HG03060 (cell line): ENCODE measurements at regions not wholly inside any gene's neighbourhood (a gene's known extent, or its start where the extent isn't known, plus 50 kb on each side); places are given as distances from the start of the nearest gene placed in this dataset.
"Not testable (repeated sequence)": the region's sequence is repeated elsewhere in the genome, so short reads cannot be mapped to it uniquely, and the experiment has no call there.

Source experiments
- ATAC-seq: cut with Tn5 transposase; IDR thresholded peaks from one replicate; pipeline ENCODE4 v1.9.1; 2021; ENCODE audit warnings: low read depth, moderate number of reproducible peaks; ENCODE audit not compliant: unreplicated experiment

- not testable (repeated sequence) for ATAC-seq
These were observed 145.9 kb upstream of the KRR1 start for GRCh38 chr12:75657354-75657753.

GRCh38 chr12:75656648-75657047 is 145.2 kb upstream of the KRR1 start:
- no peak for ATAC-seq

GRCh38 chr12:75656210-75656609 is 144.8 kb upstream of the KRR1 start:
- ATAC-seq = no peak

DNA sequence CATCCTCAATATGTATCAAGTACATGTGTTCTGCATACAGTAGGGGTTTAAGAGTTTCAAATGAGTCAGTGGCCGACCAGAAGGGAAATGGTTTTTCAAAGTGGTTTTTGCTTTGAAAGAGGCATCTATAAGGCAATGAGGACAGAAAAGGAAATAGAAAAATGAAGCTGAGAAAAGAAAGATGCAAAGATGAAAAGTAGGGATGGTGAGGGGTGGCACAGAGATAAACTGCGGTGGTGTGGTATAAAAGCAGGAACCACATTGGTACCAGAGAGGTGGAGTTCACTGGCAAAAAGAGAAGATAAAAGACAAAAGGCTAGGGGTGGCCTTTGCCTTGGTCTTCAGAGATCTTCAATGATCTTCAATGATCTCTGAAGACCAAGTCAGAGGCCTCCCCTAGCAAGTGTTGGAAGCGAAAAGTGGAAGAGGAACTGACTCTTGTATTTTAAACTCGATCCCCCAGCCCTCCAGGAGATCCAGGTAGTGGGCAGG is 144.0 kb upstream of the KRR1 start:
- no peak for ATAC-seq

GRCh38 chr12:75651342-75651695 is 139.9 kb upstream of the KRR1 start:
- ATAC-seq = no peak

- ATAC-seq = no peak
These were observed 139.4 kb upstream of the KRR1 start for GRCh38 chr12:75650595-75651341.

DNA sequence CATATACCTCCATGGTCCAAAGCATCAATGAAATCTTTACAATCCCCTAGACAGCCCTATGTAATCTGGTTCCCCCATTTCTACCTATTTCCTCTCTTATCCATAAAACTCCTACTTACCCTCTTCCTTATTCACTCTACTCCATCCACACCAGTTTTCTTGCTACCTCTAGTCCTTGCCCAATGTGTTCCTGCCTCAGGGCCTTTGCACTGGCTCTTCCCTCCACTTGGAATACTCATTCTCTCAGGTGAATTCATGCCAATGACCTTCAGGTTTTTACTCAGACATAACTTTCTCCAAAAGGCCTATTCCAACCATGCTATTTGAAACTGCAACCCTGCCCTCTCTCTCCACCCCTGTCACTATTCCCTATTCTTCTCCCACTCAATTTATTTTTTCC is 138.7 kb upstream of the KRR1 start:
- no peak for ATAC-seq

GRCh38 chr12:75648856-75649255 is 137.4 kb upstream of the KRR1 start:
- no peak for ATAC-seq

GRCh38 chr12:75646329-75647210 is 135.2 kb upstream of the KRR1 start:
- ATAC-seq = no peak

DNA sequence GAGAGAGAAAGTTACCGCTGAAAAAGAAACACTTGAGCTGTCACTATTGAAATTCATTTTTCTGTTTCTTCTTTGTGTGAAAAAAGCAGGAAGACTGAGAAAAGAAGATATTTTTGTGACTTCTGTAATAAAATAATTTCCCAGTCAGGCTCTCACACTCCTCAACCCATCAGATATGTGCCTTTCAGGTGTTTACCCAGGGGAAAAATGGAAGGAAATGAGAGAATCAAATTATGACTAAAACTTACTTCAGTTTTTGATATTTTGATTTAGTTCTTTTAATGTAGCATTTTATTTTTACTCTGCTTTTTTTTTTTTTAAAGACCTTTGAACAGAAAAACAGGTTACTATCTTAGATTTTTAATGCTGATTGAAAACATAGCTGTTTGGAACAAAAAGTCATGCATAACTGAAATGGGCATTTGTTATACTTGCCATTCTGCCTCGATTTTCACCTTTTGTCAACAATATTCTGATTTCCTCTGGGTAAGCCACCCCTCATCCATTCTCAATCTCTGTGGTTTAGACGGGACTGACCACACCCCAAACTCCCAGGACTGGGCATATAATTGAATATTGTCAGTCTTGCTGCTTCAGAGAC is 133.2 kb upstream of the KRR1 start:
- ATAC-seq = no peak

DNA sequence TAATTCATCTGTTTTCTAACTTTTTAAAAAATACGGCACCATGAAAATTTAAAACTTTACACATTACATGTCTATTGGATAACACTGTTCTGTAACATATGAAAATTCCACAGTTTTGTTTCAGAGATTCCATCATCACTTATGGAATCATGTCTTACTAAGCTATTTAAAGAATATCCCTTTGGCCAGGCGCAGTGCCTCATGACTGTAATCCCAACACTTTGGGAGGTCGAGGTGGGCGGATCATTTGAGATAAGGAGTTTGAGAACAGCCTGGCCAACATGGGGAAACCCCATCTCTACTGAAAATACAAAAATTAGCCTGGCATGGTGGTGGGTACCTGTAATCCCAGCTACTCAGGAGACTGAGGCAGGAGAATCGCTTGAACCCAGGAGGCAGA is 131.7 kb upstream of the KRR1 start:
- not testable (repeated sequence) for ATAC-seq

- no peak for ATAC-seq
These were observed 130.8 kb upstream of the KRR1 start for GRCh38 chr12:75642226-75642625.

DNA sequence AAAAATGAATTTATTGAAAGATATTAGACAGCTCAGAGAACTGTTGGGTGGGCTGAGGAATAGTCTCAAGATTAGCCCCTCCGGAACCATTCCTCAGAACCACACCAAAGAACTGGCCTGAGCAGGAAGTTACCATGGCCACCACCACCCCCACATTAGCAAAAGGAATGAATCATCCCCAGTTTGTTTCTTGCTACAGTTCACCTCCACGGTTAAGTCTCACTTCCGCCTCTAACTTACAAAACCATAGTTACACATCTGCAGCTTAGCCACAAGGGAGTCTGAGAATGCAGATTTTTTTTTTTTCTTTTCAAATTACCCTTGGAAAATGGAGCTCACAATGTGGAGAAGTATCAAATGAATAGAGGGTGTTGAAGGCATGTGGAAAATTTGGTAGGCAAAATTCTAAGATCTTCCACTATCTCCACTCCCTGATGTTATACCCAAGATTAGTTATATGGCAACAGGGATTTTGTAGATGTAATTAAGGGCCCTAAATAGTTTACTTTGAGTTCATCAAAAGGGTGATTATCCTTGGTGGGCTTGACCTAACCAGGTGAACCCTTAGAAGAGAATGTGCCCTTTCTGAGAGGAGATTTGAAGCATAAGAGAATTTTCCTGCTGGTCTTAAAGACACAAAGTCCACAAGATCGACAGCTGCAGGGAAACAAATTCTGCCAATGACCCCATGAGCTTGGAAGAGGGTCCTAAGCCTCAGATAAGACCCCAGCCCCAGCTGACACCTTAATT is 129.8 kb upstream of the KRR1 start:
- peak; percentile 93 for ATAC-seq

DNA sequence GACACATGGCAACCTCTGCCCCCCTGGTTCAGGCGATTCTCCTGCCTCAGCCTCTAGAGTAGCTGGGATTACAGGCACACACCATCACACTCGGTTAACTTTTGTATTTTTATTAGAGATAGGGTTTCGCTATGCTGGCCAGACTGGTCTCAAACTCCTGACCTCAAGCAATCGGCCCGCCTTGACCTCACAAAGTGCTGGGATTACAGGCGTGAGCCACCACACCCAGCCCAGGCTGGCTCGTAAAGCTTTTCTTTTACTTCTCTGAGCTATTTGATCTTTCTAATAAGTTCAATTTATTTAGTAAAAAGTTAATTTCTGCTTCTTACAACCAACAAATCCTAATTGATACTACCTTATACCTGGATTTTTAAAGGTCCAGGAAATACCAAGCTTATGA is 127.4 kb upstream of the KRR1 start:
- no peak for ATAC-seq

DNA sequence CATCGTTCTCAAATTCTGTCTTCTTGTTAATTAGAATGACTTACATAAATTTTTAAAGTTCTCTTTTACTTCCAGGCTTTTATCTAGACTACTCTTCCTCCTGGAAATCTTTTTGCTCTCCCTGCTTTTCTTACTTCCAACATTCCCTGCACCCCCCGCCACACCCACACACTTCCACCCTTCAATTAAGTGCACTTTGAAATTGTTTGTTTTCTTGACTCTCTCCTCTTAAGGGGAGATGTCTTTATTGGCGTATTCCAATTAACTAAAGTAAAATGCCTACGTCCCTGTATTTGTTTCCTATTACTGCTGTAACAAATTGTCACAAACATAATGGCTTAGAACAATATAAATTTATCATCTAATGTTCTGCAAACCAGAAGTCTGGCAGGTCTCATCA is 125.2 kb upstream of the KRR1 start:
- no peak for ATAC-seq

DNA sequence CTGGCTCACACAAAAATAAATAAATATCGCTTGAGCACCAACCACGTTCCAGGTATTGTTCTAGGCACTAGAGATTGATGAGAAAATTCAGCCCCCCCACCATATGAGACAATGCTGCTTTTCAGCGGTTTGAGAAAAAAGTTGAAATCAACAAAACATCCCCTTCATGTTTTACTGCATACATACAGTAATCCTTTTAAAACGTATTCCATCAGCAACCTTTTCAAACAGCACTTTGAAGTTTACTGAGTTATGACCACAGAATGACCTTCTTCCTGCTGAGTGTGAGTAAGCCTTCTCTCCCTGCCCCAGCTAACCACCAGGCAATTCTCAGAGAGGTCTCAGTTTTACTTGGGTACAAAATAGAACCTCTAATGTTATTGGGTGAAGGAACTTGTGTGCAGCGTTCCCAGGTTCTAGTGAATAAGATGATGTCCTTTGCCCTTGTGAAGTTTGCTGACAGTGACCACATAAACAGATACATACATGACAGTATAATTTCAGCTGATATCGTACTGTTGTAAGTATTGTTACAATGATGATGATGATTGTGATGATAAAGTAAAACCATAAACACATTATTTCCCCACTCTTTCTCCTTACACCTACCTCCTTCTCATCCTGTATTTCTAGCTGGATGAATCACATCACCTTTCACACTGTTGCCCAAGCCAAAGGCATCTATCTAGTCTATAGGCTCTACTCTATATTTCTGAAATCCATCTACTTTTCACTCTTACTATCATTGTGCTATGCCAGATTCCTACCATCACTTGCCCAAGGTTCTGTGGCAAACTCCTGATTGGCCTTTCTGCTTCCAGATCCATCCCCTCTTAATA is 124.4 kb upstream of the KRR1 start:
- no peak for ATAC-seq

DNA sequence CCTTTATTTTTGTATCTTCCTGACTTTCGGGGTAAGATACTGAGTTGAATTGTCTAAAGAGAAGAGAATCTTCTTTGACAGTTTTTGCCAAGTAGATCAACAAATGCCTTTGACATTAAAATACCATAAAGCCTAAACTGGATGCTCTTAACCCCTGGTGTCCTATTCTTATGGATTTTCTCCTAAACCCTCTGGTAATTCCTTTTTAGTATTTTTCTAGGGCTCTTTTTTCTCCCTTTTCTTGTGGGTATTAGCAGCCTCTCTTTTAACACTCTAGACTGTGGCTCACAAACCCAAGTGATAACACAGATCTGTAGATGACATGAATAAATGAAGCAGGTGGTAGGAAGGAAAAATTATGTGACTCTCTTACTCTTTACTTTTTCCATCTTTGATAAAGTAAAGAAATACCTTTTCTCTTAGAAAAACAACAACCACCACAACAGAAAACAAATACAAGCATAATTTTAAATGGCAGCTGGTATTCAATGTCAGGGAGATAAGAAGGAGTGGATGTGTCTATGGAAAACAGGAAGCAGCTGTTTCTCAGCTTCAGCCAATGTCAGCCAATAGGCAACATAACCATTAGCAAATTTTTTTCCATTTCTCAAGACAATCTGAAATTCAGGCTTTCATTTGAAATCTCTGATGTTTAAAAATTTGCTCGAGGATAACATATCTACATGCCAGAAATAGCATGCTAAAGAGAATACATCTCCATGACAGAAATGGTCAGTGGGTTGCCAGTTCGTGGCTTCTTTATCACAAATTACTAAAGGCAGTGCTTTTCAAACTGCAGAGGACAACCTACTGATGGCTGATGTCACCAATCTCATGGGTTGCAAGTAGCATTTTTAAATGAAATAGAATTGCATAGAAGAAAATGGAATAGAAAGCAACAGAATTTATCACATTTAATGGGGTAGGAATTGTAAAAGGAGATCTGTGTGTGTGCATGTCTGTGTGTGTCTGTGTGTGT is 123.1 kb upstream of the KRR1 start:
- no peak for ATAC-seq

- ATAC-seq = no peak
These were observed 122.4 kb upstream of the KRR1 start for GRCh38 chr12:75633789-75634188.

DNA sequence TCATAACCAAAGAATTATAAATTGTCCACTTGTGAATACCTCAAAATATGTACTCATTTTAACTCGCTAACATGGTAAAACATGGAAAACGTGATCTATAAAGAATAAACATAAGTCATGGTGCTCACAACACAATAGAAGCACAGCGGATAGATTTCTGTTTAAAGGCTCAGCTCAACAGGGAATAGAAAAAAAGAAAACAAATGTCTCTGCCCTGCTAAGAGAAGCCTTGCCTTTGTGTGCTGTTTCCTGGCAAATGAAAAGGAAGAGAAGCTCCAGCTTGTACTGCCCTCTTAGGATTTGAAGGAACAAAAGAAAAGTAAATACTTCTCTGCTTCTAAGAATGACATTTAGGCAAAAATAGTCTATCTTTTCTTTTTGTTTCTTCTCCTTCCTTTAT is 121.0 kb upstream of the KRR1 start:
- ATAC-seq = no peak
